ENCODE measurements at regions not wholly inside any gene's neighbourhood (a gene's known extent, or its start where the extent isn't known, plus 50 kb on each side); places are given as distances from the start of the nearest gene placed in this dataset.
A peak's percentile ranks its signal among the peaks of the same experiment; 100 is the strongest.

- ATAC-seq (ENCODE audit: insufficient number of reproducible peaks, low FRiP score, low read depth) (no peak), DNase-seq (ENCODE audit: low spot score) (no peak)
- no peaks in the 10 kb centered on the region for H3K36me3 ChIP-seq
- no peaks in the 10 kb centered on the region for H3K9me3 ChIP-seq
- no peaks in the 10 kb centered on the region for H3K4me1 ChIP-seq (ENCODE audit: control insufficient read depth in 1 of 2, low read depth in 2 of 2)
- no peak for TF ChIP-seq CTCF (IDR thresholded peaks at IDR 0.05)
- H3K27ac ChIP-seq: no peak overlapping the region
- no peaks in the 10 kb centered on the region for H3K27me3 ChIP-seq (replicated peaks; ENCODE audit: insufficient read depth)
- no peak overlapping the region for H3K4me3 ChIP-seq
Observed at GRCh38 chr19:20431826-20432225, 133.8 kb downstream of the ZNF737 start.

- H3K4me1 ChIP-seq (ENCODE audit: control insufficient read depth in 1 of 2, low read depth in 2 of 2): peaks cover 4% of the 10 kb centered on the region in 2 donors
- peak overlapping the region; percentile 85 to 92 for H3K27ac ChIP-seq
- H3K4me3 ChIP-seq: peak overlapping the region; percentile 91
- H3K9me3 ChIP-seq: no peaks in the 10 kb centered on the region
- TF ChIP-seq CTCF (IDR thresholded peaks at IDR 0.05): no peak
- ATAC-seq (ENCODE audit: insufficient number of reproducible peaks, low FRiP score, low read depth) (peak; percentile 82), DNase-seq (ENCODE audit: low spot score) (no peak)
- H3K36me3 ChIP-seq: no peaks in the 10 kb centered on the region
- no peaks in the 10 kb centered on the region for H3K27me3 ChIP-seq (replicated peaks; ENCODE audit: insufficient read depth)
Observed at GRCh38 chr19:20423381-20424197, 142.0 kb downstream of the ZNF737 start.

DNA sequence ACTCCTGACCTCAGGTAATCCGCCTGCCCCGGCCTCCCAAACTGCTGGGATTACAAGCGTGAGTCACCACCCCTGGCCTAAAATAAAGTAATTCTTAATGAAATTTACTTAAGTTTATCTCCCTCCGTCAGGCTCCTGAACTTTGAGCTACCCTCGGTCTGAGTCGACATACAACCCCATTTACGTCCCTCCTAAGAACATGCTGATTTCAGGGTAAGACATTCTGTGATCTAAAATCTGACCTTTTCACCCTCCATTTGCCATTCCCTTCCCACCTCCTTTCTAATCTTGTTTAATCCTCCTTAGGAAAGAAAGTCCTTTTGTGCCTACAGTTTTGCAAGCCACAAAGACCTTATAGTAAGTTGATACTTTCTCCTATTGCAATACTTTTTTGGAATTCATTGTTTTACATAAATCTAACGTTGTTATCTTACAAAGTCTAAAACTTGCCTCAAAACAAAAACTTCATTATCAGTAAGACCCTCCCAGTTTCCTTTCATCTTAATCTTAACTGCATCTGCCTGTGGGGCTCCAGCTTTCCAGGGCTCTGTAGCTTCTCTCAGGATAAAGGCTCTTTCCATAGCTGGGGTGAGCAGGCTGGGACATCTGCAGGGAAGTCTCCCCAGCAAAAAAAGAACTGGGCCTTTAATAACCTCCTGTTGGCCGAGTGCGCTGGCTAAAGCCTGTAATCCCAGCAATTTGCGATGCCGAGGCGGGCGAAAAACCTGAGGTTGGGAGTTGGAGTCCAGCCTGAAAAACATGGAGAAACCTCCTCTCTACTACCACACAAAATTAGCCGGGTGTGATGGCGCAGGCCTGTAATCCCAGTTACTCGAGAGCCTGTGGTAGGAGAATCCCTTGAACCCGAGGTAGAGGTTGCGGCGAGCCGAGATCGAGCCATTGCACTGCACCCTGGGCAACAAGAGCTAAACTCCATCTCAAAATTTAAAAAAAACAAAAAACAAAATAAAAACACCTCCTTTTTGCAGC lies 143.1 kb downstream of the ZNF737 start:
- TF ChIP-seq CTCF (IDR thresholded peaks at IDR 0.05): no peak

DNA sequence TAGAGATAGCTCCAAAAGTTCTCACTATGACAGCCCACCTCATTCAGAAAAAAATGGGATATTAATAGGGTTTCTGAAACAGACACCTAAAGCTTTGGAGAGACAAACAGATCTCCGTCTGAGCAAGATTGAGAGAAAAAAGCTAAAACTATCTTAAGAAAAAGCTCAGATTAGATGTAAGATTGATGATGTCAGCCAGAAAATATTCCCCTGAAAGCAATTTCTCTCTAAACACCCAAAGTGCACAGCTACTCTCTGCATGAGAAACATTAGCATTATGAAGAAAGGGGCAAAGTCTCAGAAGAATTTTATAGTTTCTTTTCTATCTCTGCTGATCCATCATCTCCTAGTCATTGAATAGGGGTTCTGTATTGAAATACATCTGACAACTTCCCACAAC lies 148.9 kb downstream of the ZNF737 start:
- H3K27me3 ChIP-seq (replicated peaks; ENCODE audit: insufficient read depth): no peaks in the 10 kb centered on the region
- no peak for TF ChIP-seq CTCF (IDR thresholded peaks at IDR 0.05)
- H3K4me3 ChIP-seq: no peak overlapping the region
- no peak for DNase-seq (ENCODE audit: low spot score)
- no peak for ATAC-seq (ENCODE audit: insufficient number of reproducible peaks, low FRiP score, low read depth)
- H3K27ac ChIP-seq: no peak overlapping the region
- no peaks in the 10 kb centered on the region for H3K9me3 ChIP-seq
- H3K4me1 ChIP-seq (ENCODE audit: control insufficient read depth in 1 of 2, low read depth in 2 of 2): no peaks in the 10 kb centered on the region
- H3K36me3 ChIP-seq: no peaks in the 10 kb centered on the region

More for the DNA sequence above, 143.1 kb downstream of the ZNF737 start:
- H3K27ac ChIP-seq: peak overlapping the region; percentile 85 to 92
- no peaks in the 10 kb centered on the region for H3K9me3 ChIP-seq
- no peak for DNase-seq (ENCODE audit: low spot score)
- ATAC-seq (ENCODE audit: insufficient number of reproducible peaks, low FRiP score, low read depth): no peak
- no peaks in the 10 kb centered on the region for H3K36me3 ChIP-seq
- H3K4me3 ChIP-seq: peak overlapping the region; percentile 91
- peaks cover 4% of the 10 kb centered on the region in 2 donors for H3K4me1 ChIP-seq (ENCODE audit: control insufficient read depth in 1 of 2, low read depth in 2 of 2)
- H3K27me3 ChIP-seq (replicated peaks; ENCODE audit: insufficient read depth): no peaks in the 10 kb centered on the region

DNA sequence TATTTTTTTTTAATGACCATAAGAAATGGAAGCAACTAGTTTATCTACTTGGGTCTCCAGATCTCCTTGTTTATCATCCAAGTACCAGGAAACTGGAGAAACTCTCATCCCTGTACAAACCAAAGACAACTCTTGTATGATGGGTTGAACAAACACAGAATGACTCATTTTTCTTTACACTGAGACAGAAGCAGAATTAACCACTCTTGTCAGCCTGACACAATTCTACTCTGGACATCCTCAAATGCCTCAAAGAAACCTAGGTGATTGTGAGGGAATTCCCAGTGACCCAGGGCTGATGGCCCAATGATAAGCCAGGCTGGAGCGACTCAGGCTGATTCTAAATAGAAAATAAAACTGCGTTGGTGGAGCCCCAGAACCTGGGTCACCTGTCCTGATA lies 151.5 kb downstream of the ZNF737 start:
- no peaks in the 10 kb centered on the region for H3K36me3 ChIP-seq
- no peaks in the 10 kb centered on the region for H3K4me1 ChIP-seq (ENCODE audit: control insufficient read depth in 1 of 2, low read depth in 2 of 2)
- no peaks in the 10 kb centered on the region for H3K9me3 ChIP-seq
- ATAC-seq (ENCODE audit: insufficient number of reproducible peaks, low FRiP score, low read depth): no peak
- no peak overlapping the region for H3K27ac ChIP-seq
- no peaks in the 10 kb centered on the region for H3K27me3 ChIP-seq (replicated peaks; ENCODE audit: insufficient read depth)
- no peak for DNase-seq (ENCODE audit: low spot score)
- TF ChIP-seq CTCF (IDR thresholded peaks at IDR 0.05): no peak
- no peak overlapping the region for H3K4me3 ChIP-seq

Data from thoracic aorta (tissue), 2 donors.